GM19455 (cell line): ENCODE measurements at regions not wholly inside any gene's neighbourhood (a gene's known extent, or its start where the extent isn't known, plus 50 kb on each side); places are given as distances from the start of the nearest gene placed in this dataset.
A peak's percentile ranks its signal among the peaks of the same experiment; 100 is the strongest.
"Not testable (repeated sequence)": the region's sequence is repeated elsewhere in the genome, so short reads cannot be mapped to it uniquely, and the experiment has no call there.

ENCODE experiments used
- ATAC-seq: cut with Tn5 transposase; IDR thresholded peaks from one replicate; pipeline ENCODE4 v1.9.1; 2021; ENCODE audit not compliant: unreplicated experiment

- no peak for ATAC-seq
Measured at GRCh38 chr3:146781059-146781458, 175.9 kb upstream of the PLSCR5 start.

DNA sequence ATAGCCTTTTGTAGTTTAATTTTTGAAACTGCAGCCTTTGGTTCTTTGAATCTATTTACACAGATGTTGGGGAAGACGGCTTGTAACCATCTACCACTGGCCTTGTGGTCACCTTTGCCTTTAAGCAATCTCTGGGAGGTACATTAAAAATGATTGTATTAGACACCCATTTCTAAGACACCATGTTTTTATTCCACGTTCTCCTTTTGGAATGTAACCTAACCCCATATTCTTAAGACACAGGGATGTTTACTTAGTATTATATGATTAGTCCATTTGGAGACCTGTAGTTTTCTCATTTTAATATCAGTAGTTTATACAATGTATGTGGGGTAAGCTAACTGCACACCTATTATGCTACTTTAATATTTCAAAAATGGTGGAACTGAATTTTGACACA, 175.1 kb upstream of the PLSCR5 start:
- ATAC-seq, result no peak

DNA sequence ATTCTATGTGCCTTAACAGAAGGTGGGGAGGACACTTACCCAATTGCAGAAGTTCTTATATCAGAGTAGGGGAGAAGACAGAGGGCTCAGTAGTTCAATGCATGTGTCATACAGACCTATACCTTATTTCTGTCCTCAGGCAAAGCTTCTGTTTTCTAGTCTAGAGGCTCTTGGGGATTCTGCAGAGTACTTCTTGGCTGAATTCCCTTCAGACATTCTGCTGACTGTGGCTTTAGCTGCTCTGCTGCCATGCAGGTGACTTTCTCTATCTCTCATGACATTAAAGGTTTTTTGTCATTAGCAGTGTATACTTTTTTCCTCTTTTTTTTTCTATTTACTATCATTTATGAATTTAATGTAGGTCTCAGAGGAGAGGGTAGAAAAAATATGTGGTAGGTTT, 172.8 kb upstream of the PLSCR5 start:
- ATAC-seq, result no peak

GRCh38 chr3:146772211-146772743, 167.1 kb upstream of the PLSCR5 start:
- no peak for ATAC-seq

DNA sequence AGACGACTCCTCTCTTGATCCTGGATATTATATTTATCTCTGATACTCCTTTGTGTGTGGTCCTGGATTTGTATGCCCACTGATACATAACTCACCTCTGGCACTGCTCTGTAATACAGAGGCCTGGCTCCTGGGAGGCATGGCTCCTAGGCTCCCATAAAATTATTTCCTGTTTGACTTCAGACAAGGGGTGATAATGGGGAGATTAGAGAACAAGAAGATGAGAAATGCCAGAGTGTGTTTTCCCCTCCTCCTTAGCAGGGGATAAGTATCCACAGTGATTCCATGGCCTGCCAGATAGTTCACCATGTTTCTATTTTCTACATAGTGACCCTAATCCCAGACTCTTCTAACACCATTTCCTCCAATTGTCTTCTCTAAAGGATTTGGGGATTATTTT, 165.7 kb upstream of the PLSCR5 start:
- no peak for ATAC-seq

DNA sequence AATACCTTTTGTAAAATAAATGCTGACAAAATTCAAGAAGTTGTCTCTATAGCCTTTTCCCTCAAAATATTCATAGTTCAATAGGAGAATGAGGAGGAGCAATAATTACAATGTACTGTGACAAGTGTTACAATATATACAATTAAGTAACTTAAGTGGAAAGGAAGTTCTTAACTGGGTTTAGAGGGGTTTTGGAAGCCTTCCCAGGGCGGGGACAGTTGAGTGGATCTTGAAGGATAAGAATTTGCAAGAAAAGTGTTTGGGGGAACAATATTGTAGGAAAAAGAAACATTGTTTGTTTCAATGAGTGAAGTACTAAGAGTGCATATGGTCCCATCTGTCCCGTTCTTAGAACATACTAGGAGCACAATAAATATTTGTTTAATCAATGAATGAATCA, 165.2 kb upstream of the PLSCR5 start:
- no peak for ATAC-seq

DNA sequence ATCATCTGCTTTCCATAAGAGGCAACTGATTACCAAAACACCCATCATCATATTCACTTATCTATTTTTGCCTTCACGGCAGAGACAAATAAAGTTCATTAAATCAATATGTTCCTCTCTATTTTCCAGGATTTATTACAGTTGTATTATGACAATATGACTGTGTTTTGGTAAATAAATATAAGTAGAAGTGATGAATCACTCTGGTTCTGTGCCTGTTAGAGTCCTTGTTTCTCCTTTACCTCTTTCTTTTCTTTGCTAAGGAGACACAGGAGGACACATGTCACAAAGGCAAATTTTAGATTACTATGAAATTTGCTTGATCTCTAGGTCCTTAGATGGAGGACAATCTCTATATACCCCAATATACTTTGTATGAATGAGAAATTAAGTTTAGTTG, 152.6 kb upstream of the PLSCR5 start:
- no peak for ATAC-seq

GRCh38 chr3:146750196-146750595, 145.1 kb upstream of the PLSCR5 start:
- ATAC-seq, result no peak

GRCh38 chr3:146747928-146748327, 142.8 kb upstream of the PLSCR5 start:
- ATAC-seq, result no peak

GRCh38 chr3:146747051-146747450, 141.9 kb upstream of the PLSCR5 start:
- no peak for ATAC-seq

DNA sequence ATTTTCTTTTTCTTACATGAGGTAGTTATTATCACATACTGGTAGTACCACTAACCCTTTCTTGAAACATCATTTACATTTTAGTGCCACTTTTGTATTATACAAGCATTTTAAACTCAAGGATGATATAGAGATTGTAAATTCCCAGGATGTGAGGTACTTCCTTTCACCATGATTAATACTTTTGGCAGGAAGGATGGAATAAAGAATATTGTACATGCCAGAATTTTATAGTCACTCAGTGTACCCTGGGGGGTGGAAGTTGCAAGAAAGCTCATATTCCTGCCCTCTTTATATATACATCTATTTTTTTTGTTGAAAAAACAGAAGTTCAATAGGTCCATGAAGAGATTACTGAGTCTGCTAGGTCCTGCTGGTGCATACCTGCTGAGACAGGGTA, 141.0 kb upstream of the PLSCR5 start:
- ATAC-seq, result no peak

GRCh38 chr3:146739203-146739671, 134.1 kb upstream of the PLSCR5 start:
- no peak for ATAC-seq

DNA sequence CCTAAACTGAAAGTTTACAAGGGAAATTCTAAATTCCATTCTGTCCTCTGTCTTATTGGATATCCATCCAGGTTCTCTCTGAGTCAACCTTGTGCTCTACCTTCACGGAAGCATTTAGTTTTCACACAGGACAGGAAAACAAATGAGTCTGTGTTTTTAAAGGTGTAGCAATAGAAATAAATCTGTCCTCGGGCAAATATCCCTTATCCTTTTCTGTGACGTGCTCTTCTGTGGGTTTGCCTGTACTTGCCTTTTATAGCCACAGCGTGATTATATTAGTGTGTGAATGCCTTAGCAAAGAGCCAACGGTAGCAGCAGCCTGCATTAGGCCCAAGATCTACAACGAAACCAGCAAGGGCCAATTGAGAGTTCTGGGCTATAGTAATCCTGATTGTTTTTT, 127.2 kb upstream of the PLSCR5 start:
- no peak for ATAC-seq

- no peak for ATAC-seq
Measured at GRCh38 chr3:146715170-146715569, 110.0 kb upstream of the PLSCR5 start.

GRCh38 chr3:146712806-146713205, 107.7 kb upstream of the PLSCR5 start:
- ATAC-seq, result no peak

- no peak for ATAC-seq
Measured at GRCh38 chr3:146709969-146710368, 104.8 kb upstream of the PLSCR5 start.

- peak; percentile 83 for ATAC-seq
Measured at GRCh38 chr3:146705225-146705624, 100.1 kb upstream of the PLSCR5 start.

DNA sequence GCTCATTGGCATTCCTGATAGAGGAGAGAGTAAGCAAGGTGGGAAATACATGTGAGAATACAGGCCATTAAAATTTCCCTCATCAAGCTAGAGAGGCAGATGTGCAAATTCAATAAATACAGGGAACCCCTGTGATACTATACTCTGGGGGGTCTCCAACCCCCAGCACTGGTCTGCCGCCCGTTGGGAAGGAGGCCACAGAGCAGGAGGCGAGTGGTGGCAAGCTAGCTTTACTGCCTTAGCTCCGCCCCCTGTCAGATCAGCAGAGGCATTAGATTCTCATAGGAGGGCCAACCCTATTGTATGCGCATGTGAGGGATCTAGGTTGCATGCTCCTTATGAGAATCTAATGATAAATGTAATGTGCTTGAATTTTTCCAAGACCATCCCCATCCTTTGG, 97.1 kb upstream of the PLSCR5 start:
- no peak for ATAC-seq

- no peak for ATAC-seq
Measured at GRCh38 chr3:146701246-146701645, 96.1 kb upstream of the PLSCR5 start.

- ATAC-seq, result not testable (repeated sequence)
Measured at GRCh38 chr3:146700025-146700424, 94.9 kb upstream of the PLSCR5 start.

- ATAC-seq, result no peak
Measured at GRCh38 chr3:146692254-146692653, 87.1 kb upstream of the PLSCR5 start.

- no peak for ATAC-seq
Measured at GRCh38 chr3:146685050-146685814, 80.1 kb upstream of the PLSCR5 start.

- no peak for ATAC-seq
Measured at GRCh38 chr3:146682171-146682570, 77.0 kb upstream of the PLSCR5 start.
